ENCODE measurements at regions not wholly inside any gene's neighbourhood (a gene's known extent, or its start where the extent isn't known, plus 50 kb on each side); places are given as distances from the start of the nearest gene placed in this dataset.

- TF ChIP-seq CTCF (IDR thresholded peaks at IDR 0.05) (no peak), EZH2 (IDR thresholded peaks at IDR 0.05) (no peak)
Observed at GRCh38 chr6:134477991-134478635, 160.2 kb upstream of the SGK1 start.

Data from neural progenitor cell (in vitro differentiated cells).